GM23248 (cell line): ENCODE measurements at regions not wholly inside any gene's neighbourhood (a gene's known extent, or its start where the extent isn't known, plus 50 kb on each side); places are given as distances from the start of the nearest gene placed in this dataset.

Experiments used
- EZH2 ChIP-seq: fragments of 200-600 bp; sonication (generic); IDR thresholded peaks from 2 replicates; pipeline ENCODE4 v1.6.1; 2018; ENCODE audit warnings: antibody characterized with exemption, mild to moderate bottlenecking; ENCODE audit not compliant: insufficient read depth, poor library complexity, severe bottlenecking
- EZH2phosphoT487 ChIP-seq: fragments of 200-600 bp; sonication (generic); IDR thresholded peaks from 2 replicates; pipeline ENCODE4 v1.6.1; 2018; ENCODE audit warnings: antibody characterized with exemption, moderate library complexity, mild to moderate bottlenecking, low read depth; ENCODE audit not compliant: insufficient read depth

DNA sequence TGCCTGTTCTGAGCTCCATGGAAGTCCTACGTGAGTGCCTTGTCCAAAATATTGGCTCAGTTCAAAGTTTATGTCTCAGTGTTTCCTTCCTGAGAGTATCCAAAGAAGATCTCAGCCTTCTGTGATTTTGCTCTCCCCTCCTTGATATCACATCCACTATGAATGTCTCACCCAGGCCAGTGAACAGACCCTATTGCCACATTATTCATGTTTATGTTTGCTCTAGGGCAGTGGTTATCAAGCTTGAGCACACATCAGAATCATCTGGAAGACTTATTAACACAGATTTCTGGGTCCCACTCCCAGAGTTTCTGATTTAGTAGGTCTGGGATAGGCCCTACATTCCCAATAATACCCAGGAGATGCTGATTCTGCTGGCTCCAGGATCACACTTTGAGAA is 145.0 kb upstream of the FGGY start:
- no peak for TF ChIP-seq EZH2
- TF ChIP-seq EZH2phosphoT487 = no peak
